IMR-90 (cell line): ENCODE measurements at regions not wholly inside any gene's neighbourhood (a gene's known extent, or its start where the extent isn't known, plus 50 kb on each side); places are given as distances from the start of the nearest gene placed in this dataset.
A peak's percentile ranks its signal among the peaks of the same experiment; 100 is the strongest.

Source experiments
- ATAC-seq: fragments of 200-7000 bp; cut with Tn5 transposase; 2 replicates; pipeline ENCODE4 v1.9.1; 2020; ENCODE audit warnings: low read depth, mild to moderate bottlenecking, moderate library complexity
- BruUV-seq: library from RNA; stranded (reverse); fragments of 400-500 nt; replicated peaks from 2 replicates; lab custom pipeline; 2021; lab: Mats Ljungman, UMichigan
- CTCF ChIA-PET: fragments of 300-600 bp; formaldehyde crosslinking; extraction: SDS; loops from one replicate; lab custom pipeline; 2021; ENCODE audit warnings: antibody characterized with exemption; lab: Yijun Ruan, JAX
- POLR2A ChIA-PET: fragments of 300-600 bp; sonication (Branson Sonifier 250); formaldehyde crosslinking; loops from one replicate; lab custom pipeline; 2022; ENCODE audit warnings: antibody characterized with exemption; ENCODE audit not compliant: unreplicated experiment; lab: Charles Lee
- DNase-seq: peaks from one replicate; pipeline ENCODE4 v3.0.0; 2013
- H2AFZ ChIP-seq: replicated peaks from 2 replicates; pipeline ENCODE3; 2013; ENCODE audit warnings: low read length, mild to moderate bottlenecking; ENCODE audit not compliant: poor library complexity
- H2AK5ac ChIP-seq: 2 replicates; pipeline ENCODE4 v1.6.1; 2013; ENCODE audit warnings: low read depth, low read length, inconsistent platforms
- H2AK9ac ChIP-seq: replicated peaks from 2 replicates; pipeline ENCODE3; 2013; ENCODE audit warnings: mild to moderate bottlenecking, low read depth, low read length, moderate library complexity; ENCODE audit not compliant: poor library complexity
- H2BK120ac ChIP-seq: 2 replicates; pipeline ENCODE4 v1.6.1; 2013; ENCODE audit warnings: low read depth, low read length, inconsistent platforms
- H2BK15ac ChIP-seq: 3 replicates; pipeline ENCODE4 v1.6.1; 2013; ENCODE audit warnings: low read depth, low read length, inconsistent platforms
- H2BK20ac ChIP-seq: 2 replicates; pipeline ENCODE4 v1.6.1; 2013; ENCODE audit warnings: low read depth, mild to moderate bottlenecking, inconsistent platforms, low read length, moderate library complexity
- H2BK5ac ChIP-seq: 2 replicates; pipeline ENCODE4 v1.6.1; 2013; ENCODE audit warnings: mild to moderate bottlenecking, low read depth, low read length, inconsistent platforms; ENCODE audit not compliant: poor library complexity, severe bottlenecking
- H3K14ac ChIP-seq: replicated peaks from 2 replicates; pipeline ENCODE4 v1.6.1; 2013; ENCODE audit warnings: low read depth, low read length, inconsistent platforms
- H3K18ac ChIP-seq: 2 replicates; pipeline ENCODE4 v1.6.1; 2013; ENCODE audit warnings: low read depth, low read length, control low read depth
- H3K23ac ChIP-seq: 2 replicates; pipeline ENCODE4 v1.6.1; 2013; ENCODE audit warnings: low read depth, low read length, inconsistent platforms
- H3K27ac ChIP-seq: 2 replicates; pipeline ENCODE4 v1.5.1; 2013; ENCODE audit warnings: mild to moderate bottlenecking, control low read depth, low read length; ENCODE audit not compliant: insufficient read depth
- H3K27me3 ChIP-seq: 2 replicates; pipeline ENCODE4 v1.6.1; 2013; ENCODE audit warnings: low read length; ENCODE audit not compliant: control insufficient read depth, insufficient read depth
- H3K36me3 ChIP-seq: 2 replicates; pipeline ENCODE4 v1.6.1; 2013; ENCODE audit warnings: low read length, mixed read lengths; ENCODE audit not compliant: control insufficient read depth, insufficient read depth
- H3K4ac ChIP-seq: 2 replicates; pipeline ENCODE4 v1.6.1; 2013; ENCODE audit warnings: low read depth, low read length, inconsistent platforms
- H3K4me1 ChIP-seq: 2 replicates; pipeline ENCODE4 v1.6.1; 2013; ENCODE audit warnings: low read length, mixed read lengths; ENCODE audit not compliant: control insufficient read depth, insufficient read depth
- H3K4me2 ChIP-seq: 2 replicates; pipeline ENCODE4 v1.6.1; 2013; ENCODE audit warnings: low read depth, mild to moderate bottlenecking, control low read depth, low read length, moderate library complexity
- H3K4me3 ChIP-seq: 2 replicates; pipeline ENCODE4 v1.5.1; 2013; ENCODE audit warnings: low read depth, mild to moderate bottlenecking, control low read depth, low read length, moderate library complexity; ENCODE audit not compliant: insufficient read depth
- H3K56ac ChIP-seq: 2 replicates; pipeline ENCODE4 v1.6.1; 2013; ENCODE audit warnings: low read length, inconsistent platforms; ENCODE audit not compliant: insufficient read depth; ENCODE audit errors: extremely low read depth
- H3K79me1 ChIP-seq, 2 experiments: 2 replicates each; pipeline ENCODE4 v1.6.1; 2013; ENCODE audit warnings: low read length in 2 of 2, inconsistent platforms in 1 of 2, low read depth in 1 of 2
- H3K9ac ChIP-seq: 2 replicates; pipeline ENCODE4 v1.6.1; 2013; ENCODE audit warnings: low read depth, low read length, control low read depth
- H3K9me1 ChIP-seq: 2 replicates; pipeline ENCODE4 v1.6.1; 2013; ENCODE audit warnings: low read length, inconsistent platforms; ENCODE audit not compliant: insufficient read depth
- H3K9me3 ChIP-seq: 2 replicates; pipeline ENCODE4 v1.6.1; 2013; ENCODE audit warnings: low read length; ENCODE audit not compliant: control insufficient read depth, insufficient read depth
- H4K20me1 ChIP-seq: 2 replicates; pipeline ENCODE4 v1.6.1; 2013; ENCODE audit warnings: low read length, inconsistent platforms; ENCODE audit not compliant: insufficient read depth
- H4K5ac ChIP-seq: 2 replicates; pipeline ENCODE4 v1.6.1; 2013; ENCODE audit warnings: mild to moderate bottlenecking, low read depth, low read length, control low read depth
- H4K8ac ChIP-seq, 2 experiments: 2 replicates each; pipeline ENCODE4 v1.6.1; 2013; ENCODE audit warnings: low read depth in 2 of 2, low read length in 2 of 2, control low read depth in 1 of 2, inconsistent platforms in 1 of 2
- H4K91ac ChIP-seq: 2 replicates; pipeline ENCODE4 v1.6.1; 2013; ENCODE audit warnings: low read depth, low read length, inconsistent platforms; ENCODE audit not compliant: insufficient read depth
- BHLHE40 ChIP-seq: fragments of 150-350 bp; IDR thresholded peaks from 2 replicates; pipeline ENCODE4 v1.6.1; 2016; ENCODE audit warnings: mild to moderate bottlenecking, low read depth, low read length
- RCOR1 ChIP-seq: IDR thresholded peaks from 2 replicates; pipeline ENCODE4 v1.6.1; 2012; ENCODE audit warnings: mild to moderate bottlenecking, low read length, improper control_type of control experiment; ENCODE audit not compliant: insufficient replicate concordance
- dilution Hi-C: fragments of 300-500 bp; cut with HindIII; formaldehyde crosslinking; loops from one replicate; pipeline ENCODE4 v1.14.3; 2018; ENCODE audit warnings: low sequenced_read_pairs; ENCODE audit not compliant: unreplicated experiment
- in situ Hi-C: fragments of 300-500 bp; cut with MboI; formaldehyde crosslinking; loops from 3 replicates; pipeline ENCODE4 v1.14.3; 2019; ENCODE audit warnings: low sequenced_read_pairs, inconsistent platforms, mixed read lengths
- intact Hi-C: fragments of 100-400 bp; cut with micrococcal nuclease; formaldehyde crosslinking; loops from 2 replicates; pipeline ENCODE4 v1.10.0; 2022
- TF ChIP-seq, protein P1 (sequence below): fragments of 150-350 bp; IDR thresholded peaks from 2 replicates; pipeline ENCODE4 v1.6.1; 2017; ENCODE audit warnings: mild to moderate bottlenecking, antibody characterized with exemption, low read length, low read depth

- BruUV-seq, result no TSS peak
- no peak overlapping the region for H2BK15ac ChIP-seq
- H3K36me3 ChIP-seq, result no peaks in the 10 kb centered on the region
- H4K20me1 ChIP-seq, result no peaks in the 10 kb centered on the region
- H3K27me3 ChIP-seq, result peaks cover 3% of the 10 kb centered on the region
- no peak overlapping the region for H2AK5ac ChIP-seq
- no peaks in the 10 kb centered on the region for H3K79me1 ChIP-seq
- no peak overlapping the region for H2BK120ac ChIP-seq
- no peaks in the 10 kb centered on the region for H3K9me1 ChIP-seq
- no peak overlapping the region for H4K5ac ChIP-seq
- no peak overlapping the region for H4K91ac ChIP-seq
- no peak overlapping the region for H3K56ac ChIP-seq
- intact Hi-C loops, result no loop called here
- H3K4me3 ChIP-seq, result no peak overlapping the region
- H3K27ac ChIP-seq, result no peak overlapping the region
- H3K9ac ChIP-seq, result no peak overlapping the region
- POLR2A ChIA-PET, result no interaction called here
- dilution Hi-C loops, result no loop called here
- in situ Hi-C loops, result no loop called here
- no peak overlapping the region for H2BK5ac ChIP-seq
- H3K4me2 ChIP-seq, result no peak overlapping the region; the same call in 1 of the 2 replicates
- peaks cover 4% of the 10 kb centered on the region; the same call in 1 of the 2 replicates for H3K4me1 ChIP-seq
- H2AK9ac ChIP-seq, result no peak overlapping the region
- CTCF ChIA-PET, result interaction anchor here (1.3 to 1.5 kb wide), 2 partner anchors 95 to 857 kb away, joined by 3 to 6 read pairs; no protein-coding TSS in a partner anchor
- no peak overlapping the region for H2AFZ ChIP-seq
- H3K4ac ChIP-seq, result no peak overlapping the region
- H3K18ac ChIP-seq, result no peak overlapping the region
- H3K23ac ChIP-seq, result no peak overlapping the region
- no peak overlapping the region for H4K8ac ChIP-seq
- DNase-seq (peak; percentile 52), ATAC-seq (peak; percentile 39)
- TF ChIP-seq, protein P1, sequence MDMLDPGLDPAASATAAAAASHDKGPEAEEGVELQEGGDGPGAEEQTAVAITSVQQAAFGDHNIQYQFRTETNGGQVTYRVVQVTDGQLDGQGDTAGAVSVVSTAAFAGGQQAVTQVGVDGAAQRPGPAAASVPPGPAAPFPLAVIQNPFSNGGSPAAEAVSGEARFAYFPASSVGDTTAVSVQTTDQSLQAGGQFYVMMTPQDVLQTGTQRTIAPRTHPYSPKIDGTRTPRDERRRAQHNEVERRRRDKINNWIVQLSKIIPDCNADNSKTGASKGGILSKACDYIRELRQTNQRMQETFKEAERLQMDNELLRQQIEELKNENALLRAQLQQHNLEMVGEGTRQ, result peak; percentile 28; the same call in 1 of the 2 replicates
- TF ChIP-seq RCOR1, result no peak
- peak; percentile 10; the same call in 1 of the 2 replicates for TF ChIP-seq BHLHE40
- peaks cover 5% of the 10 kb centered on the region for H3K9me3 ChIP-seq
- H3K14ac ChIP-seq, result no peak overlapping the region
- H2BK20ac ChIP-seq, result no peak overlapping the region
These were observed 268.4 kb downstream of the ADGRG6 start for GRCh38 chr6:142570221-142570671.
